HCT116 (cell line): ENCODE measurements at regions not wholly inside any gene's neighbourhood (a gene's known extent, or its start where the extent isn't known, plus 50 kb on each side); places are given as distances from the start of the nearest gene placed in this dataset.

ENCODE experiments used
- ATAC-seq: fragments of 200-7000 bp; cut with Tn5 transposase; 2 replicates; pipeline ENCODE4 v1.9.1; 2020; ENCODE audit warnings: mild to moderate bottlenecking, moderate library complexity
- BruUV-seq: library from RNA; stranded (reverse); fragments of 400-500 nt; replicated peaks from 2 replicates; lab custom pipeline; 2021; lab: Mats Ljungman, UMichigan
- CTCF ChIA-PET: fragments of 300-600 bp; sonication (Branson Sonifier 250); formaldehyde crosslinking; loops from one replicate; lab custom pipeline; 2021; ENCODE audit warnings: antibody characterized with exemption; lab: Charles Lee
- POLR2A ChIA-PET: fragments of 300-600, 350-600 bp; sonication (Branson Sonifier 250); formaldehyde crosslinking; loops from one replicate; lab custom pipeline; 2021; ENCODE audit warnings: antibody characterized with exemption; lab: Charles Lee
- RAD21 ChIA-PET, 2 experiments: fragments of 300-600 bp; sonication (Branson Sonifier 250); formaldehyde crosslinking; loops; one replicate each; lab custom pipeline; 2023; ENCODE audit warnings: low total read pairs in 2 of 2; ENCODE audit not compliant: uncharacterized antibody in 2 of 2, unreplicated experiment in 2 of 2, low non-redundant PET in 1 of 2; lab: Charles Lee
- DNase-seq: peaks from one replicate; pipeline ENCODE4 v3.0.0-alpha.2; 2010; ENCODE audit warnings: low read depth, low spot score
- H2AFZ ChIP-seq: fragments of 200-600 bp; shearing (Covaris generic), sonication (generic); 2 replicates; pipeline ENCODE4 v1.6.1; 2017; ENCODE audit warnings: low read depth, mixed run types, mixed read lengths, antibody characterized with exemption, low read length; ENCODE audit not compliant: poor library complexity, severe bottlenecking
- H3K27ac ChIP-seq: 2 replicates; pipeline ENCODE4 v1.5.1; 2012; ENCODE audit warnings: low read depth, low read length
- H3K27me3 ChIP-seq: fragments of 200-600 bp; sonication (generic); 2 replicates; pipeline ENCODE4 v1.6.1; 2016; ENCODE audit warnings: mixed run types, low read length, mixed read lengths; ENCODE audit not compliant: insufficient read depth
- H3K36me3 ChIP-seq, 2 experiments: fragments of 200-500 bp in 1 of 2; fragments of 200-600 bp in 1 of 2; sonication (Bioruptor generic) in 1 of 2; sonication (generic) in 1 of 2; 2 replicates each; pipeline versions ENCODE4 v1.5.1 to v1.6.1; 2014 to 2016; ENCODE audit warnings: low read length in 2 of 2, inconsistent platforms in 1 of 2, mixed read lengths in 1 of 2, mixed run types in 1 of 2; ENCODE audit not compliant: insufficient read depth in 2 of 2, control insufficient read depth in 1 of 2
- H3K4me1 ChIP-seq, 2 experiments: fragments of 200-600 bp in 1 of 2; sonication (generic) in 1 of 2; 2 replicates each; pipeline versions ENCODE4 v1.5.1 to v1.6.1; 2012 to 2017; ENCODE audit warnings: low read length in 2 of 2, inconsistent platforms in 1 of 2, mild to moderate bottlenecking in 1 of 2, mixed read lengths in 1 of 2, mixed run types in 1 of 2, moderate library complexity in 1 of 2; ENCODE audit not compliant: insufficient read depth in 2 of 2, control insufficient read depth in 1 of 2
- H3K4me2 ChIP-seq: fragments of 200-600 bp; sonication (generic); 2 replicates; pipeline ENCODE4 v1.6.1; 2017; ENCODE audit warnings: mixed run types, low read length, mixed read lengths
- H3K4me3 ChIP-seq, 2 experiments: fragments of 200-600 bp in 1 of 2; sonication (generic) in 1 of 2; replicated peaks in 1 of 2; 2 replicates each; pipeline ENCODE4 v1.5.1; 2011 to 2016; ENCODE audit warnings: low read length in 2 of 2, control low read depth in 1 of 2, low read depth in 1 of 2, mild to moderate bottlenecking in 1 of 2, mixed read lengths in 1 of 2, mixed run types in 1 of 2
- H3K79me2 ChIP-seq: fragments of 200-600 bp; sonication (generic); 2 replicates; pipeline ENCODE4 v1.6.1; 2017; ENCODE audit warnings: mild to moderate bottlenecking, mixed run types, low read length, moderate library complexity, mixed read lengths; ENCODE audit not compliant: insufficient read depth
- H3K9ac ChIP-seq: fragments of 200-600 bp; sonication (generic); 2 replicates; pipeline ENCODE4 v1.6.1; 2016; ENCODE audit warnings: low read length, mixed read lengths
- H3K9me2 ChIP-seq: fragments of 200-600 bp; sonication (generic), shearing (Covaris generic); 2 replicates; pipeline ENCODE4 v1.6.1; 2017; ENCODE audit warnings: mixed run types, mild to moderate bottlenecking, moderate library complexity; ENCODE audit not compliant: insufficient read depth
- H3K9me3 ChIP-seq, 2 experiments: fragments of 200-500 bp in 1 of 2; fragments of 200-600 bp in 1 of 2; sonication (Bioruptor generic) in 1 of 2; sonication (generic) in 1 of 2; 2 replicates each; pipeline ENCODE4 v1.6.1; 2014 to 2017; ENCODE audit warnings: low read length in 2 of 2, mixed read lengths in 2 of 2, inconsistent platforms in 1 of 2, low read depth in 1 of 2, mild to moderate bottlenecking in 1 of 2, mixed run types in 1 of 2, moderate library complexity in 1 of 2; ENCODE audit not compliant: control insufficient read depth in 1 of 2, insufficient read depth in 1 of 2
- H4K20me1 ChIP-seq: fragments of 200-600 bp; sonication (generic), shearing (Covaris generic); 2 replicates; pipeline ENCODE4 v1.6.1; 2017; ENCODE audit warnings: mixed run types, mild to moderate bottlenecking, moderate library complexity; ENCODE audit not compliant: insufficient read depth
- EZH2phosphoT487 ChIP-seq: fragments of 200-600 bp; IDR thresholded peaks from 2 replicates; pipeline ENCODE4 v1.6.1; 2018; ENCODE audit warnings: antibody characterized with exemption, borderline replicate concordance
- JUND ChIP-seq: IDR thresholded peaks from 2 replicates; pipeline ENCODE4 v1.6.1; 2012
- MAX ChIP-seq: IDR thresholded peaks from 2 replicates; pipeline ENCODE4 v1.6.1; 2012
- POLR2A ChIP-seq: IDR thresholded peaks from 2 replicates; pipeline ENCODE4 v1.7.0; 2011; ENCODE audit warnings: borderline replicate concordance; ENCODE audit not compliant: insufficient read depth, insufficient read length; ENCODE audit errors: extremely low read depth
- POLR2AphosphoS5 ChIP-seq: IDR thresholded peaks from 2 replicates; pipeline ENCODE4 v1.6.1; 2011; ENCODE audit warnings: mild to moderate bottlenecking, low read depth, low read length, moderate library complexity
- SP1 ChIP-seq: IDR thresholded peaks from 2 replicates; pipeline ENCODE4 v1.6.1; 2012; ENCODE audit warnings: low read depth
- SRF ChIP-seq: IDR thresholded peaks from 2 replicates; pipeline ENCODE4 v1.6.1; 2012; ENCODE audit warnings: low read depth
- intact Hi-C: fragments of 100-400 bp; cut with micrococcal nuclease; formaldehyde crosslinking; loops from 2 replicates; pipeline ENCODE4 v1.10.0; 2022
- TF ChIP-seq, protein P1 (sequence below), 3 experiments: fragments of 200-600 bp in 1 of 3; sonication (generic) in 1 of 3; IDR thresholded peaks in 2 of 3; conservative IDR thresholded peaks in 1 of 3; 2 replicates each; pipeline ENCODE4 v1.5.1; 2012 to 2017; ENCODE audit warnings: low read depth in 2 of 3, low read length in 2 of 3, antibody characterized with exemption in 1 of 3, borderline replicate concordance in 1 of 3, control low read depth in 1 of 3, mild to moderate bottlenecking in 1 of 3, mixed read lengths in 1 of 3, mixed run types in 1 of 3, moderate library complexity in 1 of 3; ENCODE audit not compliant: insufficient read depth in 1 of 3
- TF ChIP-seq, protein P2 (sequence below): IDR thresholded peaks from 2 replicates; pipeline ENCODE4 v1.6.1; 2011; ENCODE audit warnings: mild to moderate bottlenecking, low read length, moderate library complexity; ENCODE audit not compliant: insufficient replicate concordance; ENCODE audit errors: extremely low read depth
- TF ChIP-seq, protein P3 (sequence below): IDR thresholded peaks from 2 replicates; pipeline ENCODE4 v1.6.1; 2012

DNA sequence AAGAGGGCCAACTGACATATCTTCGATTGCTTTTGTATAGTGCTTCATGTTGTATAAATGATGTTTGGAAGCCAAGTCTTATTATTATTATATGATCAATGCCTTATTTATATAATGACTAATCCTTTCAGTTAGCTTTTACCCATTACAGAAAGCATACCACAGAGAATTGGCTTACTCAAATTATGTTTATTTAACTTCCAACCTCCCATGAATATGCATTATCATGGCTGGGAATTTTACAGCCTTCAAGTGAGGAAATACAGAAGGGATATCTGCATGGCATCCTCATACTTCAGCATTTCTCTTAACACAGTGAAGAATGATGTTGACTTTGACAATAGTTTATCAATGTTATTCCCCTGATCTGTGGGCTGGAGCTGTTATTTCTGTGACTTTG lies 225.9 kb upstream of the GAP43 start (continued):
- TF ChIP-seq, protein P1, sequence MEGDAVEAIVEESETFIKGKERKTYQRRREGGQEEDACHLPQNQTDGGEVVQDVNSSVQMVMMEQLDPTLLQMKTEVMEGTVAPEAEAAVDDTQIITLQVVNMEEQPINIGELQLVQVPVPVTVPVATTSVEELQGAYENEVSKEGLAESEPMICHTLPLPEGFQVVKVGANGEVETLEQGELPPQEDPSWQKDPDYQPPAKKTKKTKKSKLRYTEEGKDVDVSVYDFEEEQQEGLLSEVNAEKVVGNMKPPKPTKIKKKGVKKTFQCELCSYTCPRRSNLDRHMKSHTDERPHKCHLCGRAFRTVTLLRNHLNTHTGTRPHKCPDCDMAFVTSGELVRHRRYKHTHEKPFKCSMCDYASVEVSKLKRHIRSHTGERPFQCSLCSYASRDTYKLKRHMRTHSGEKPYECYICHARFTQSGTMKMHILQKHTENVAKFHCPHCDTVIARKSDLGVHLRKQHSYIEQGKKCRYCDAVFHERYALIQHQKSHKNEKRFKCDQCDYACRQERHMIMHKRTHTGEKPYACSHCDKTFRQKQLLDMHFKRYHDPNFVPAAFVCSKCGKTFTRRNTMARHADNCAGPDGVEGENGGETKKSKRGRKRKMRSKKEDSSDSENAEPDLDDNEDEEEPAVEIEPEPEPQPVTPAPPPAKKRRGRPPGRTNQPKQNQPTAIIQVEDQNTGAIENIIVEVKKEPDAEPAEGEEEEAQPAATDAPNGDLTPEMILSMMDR (IDR thresholded peaks at IDR 0.05 in 2 of 3, conservative IDR thresholded peaks at IDR 0.05 in 1 of 3; ENCODE audit: borderline replicate concordance in 1 of 3, insufficient read depth in 1 of 3, low read depth in 2 of 3, low read length in 2 of 3): no peak

DNA sequence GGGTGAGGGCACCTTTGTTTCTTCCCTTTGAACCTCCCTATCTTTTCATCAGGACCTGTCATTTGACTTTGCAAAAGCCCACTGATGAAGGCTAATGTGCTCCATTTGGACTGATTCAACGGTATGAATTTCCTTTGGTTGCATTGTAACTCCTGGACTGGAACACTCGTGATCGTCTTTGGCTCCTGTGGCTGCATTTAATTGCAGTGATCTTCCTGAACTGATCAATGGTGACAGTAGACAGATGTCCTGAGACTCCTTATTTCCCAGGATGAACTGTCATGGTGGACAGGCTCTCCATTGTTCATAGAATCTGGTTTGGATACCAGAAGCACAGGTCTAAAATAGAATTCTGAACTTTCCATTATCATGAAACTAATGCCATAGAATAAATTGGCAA lies 224.8 kb upstream of the GAP43 start:
- Histone ChIP-seq H3K9me2 (no peaks in the 10 kb centered on the region), H3K79me2 (no peaks in the 10 kb centered on the region), H3K27ac (no peak overlapping the region), H4K20me1 (no peaks in the 10 kb centered on the region), H3K9me3 (no peaks in the 10 kb centered on the region), H3K27me3 (no peaks in the 10 kb centered on the region), H3K36me3 (no peaks in the 10 kb centered on the region), H3K4me1 (no peaks in the 10 kb centered on the region), H2AFZ (no peak overlapping the region), H3K9ac (no peak overlapping the region)
- CTCF ChIA-PET: no interaction called here
- intact Hi-C loops: no loop called here
- TF ChIP-seq POLR2A (no peak), EZH2phosphoT487 (no peak), MAX (no peak), SRF (no peak), SP1 (no peak), POLR2AphosphoS5 (no peak), JUND (no peak)
- TF ChIP-seq, protein P2, sequence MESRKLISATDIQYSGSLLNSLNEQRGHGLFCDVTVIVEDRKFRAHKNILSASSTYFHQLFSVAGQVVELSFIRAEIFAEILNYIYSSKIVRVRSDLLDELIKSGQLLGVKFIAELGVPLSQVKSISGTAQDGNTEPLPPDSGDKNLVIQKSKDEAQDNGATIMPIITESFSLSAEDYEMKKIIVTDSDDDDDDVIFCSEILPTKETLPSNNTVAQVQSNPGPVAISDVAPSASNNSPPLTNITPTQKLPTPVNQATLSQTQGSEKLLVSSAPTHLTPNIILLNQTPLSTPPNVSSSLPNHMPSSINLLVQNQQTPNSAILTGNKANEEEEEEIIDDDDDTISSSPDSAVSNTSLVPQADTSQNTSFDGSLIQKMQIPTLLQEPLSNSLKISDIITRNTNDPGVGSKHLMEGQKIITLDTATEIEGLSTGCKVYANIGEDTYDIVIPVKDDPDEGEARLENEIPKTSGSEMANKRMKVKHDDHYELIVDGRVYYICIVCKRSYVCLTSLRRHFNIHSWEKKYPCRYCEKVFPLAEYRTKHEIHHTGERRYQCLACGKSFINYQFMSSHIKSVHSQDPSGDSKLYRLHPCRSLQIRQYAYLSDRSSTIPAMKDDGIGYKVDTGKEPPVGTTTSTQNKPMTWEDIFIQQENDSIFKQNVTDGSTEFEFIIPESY: no peak
- TF ChIP-seq, protein P3, sequence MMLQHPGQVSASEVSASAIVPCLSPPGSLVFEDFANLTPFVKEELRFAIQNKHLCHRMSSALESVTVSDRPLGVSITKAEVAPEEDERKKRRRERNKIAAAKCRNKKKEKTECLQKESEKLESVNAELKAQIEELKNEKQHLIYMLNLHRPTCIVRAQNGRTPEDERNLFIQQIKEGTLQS: no peak
- TF ChIP-seq, all 23 proteins: peak for 0
- Histone ChIP-seq H3K4me2 (no peak overlapping the region), H3K4me3 (no peak overlapping the region)
- ChIA-PET POLR2A (no interaction called here), RAD21 (no interaction called here)
- no TSS peak for BruUV-seq
- ATAC-seq (no peak), DNase-seq (no peak)
